Neuronal stem cell (in vitro differentiated cells): ENCODE measurements at regions not wholly inside any gene's neighbourhood (a gene's known extent, or its start where the extent isn't known, plus 50 kb on each side); places are given as distances from the start of the nearest gene placed in this dataset.

Source experiments
- DNase-seq: peaks from one replicate; pipeline ENCODE4 v3.0.0-alpha.2; 2013; ENCODE audit warnings: low spot score
- H2AFZ ChIP-seq: one replicate; pipeline ENCODE4 v1.6.1; 2013; ENCODE audit warnings: mild to moderate bottlenecking, low read length, inconsistent platforms
- H2AK5ac ChIP-seq: 2 replicates; pipeline ENCODE4 v1.6.1; 2013; ENCODE audit warnings: low read depth, mild to moderate bottlenecking, inconsistent platforms, low read length, moderate library complexity, mixed read lengths
- H2BK120ac ChIP-seq: 2 replicates; pipeline ENCODE4 v1.6.1; 2013; ENCODE audit warnings: low read depth, mild to moderate bottlenecking, inconsistent platforms, low read length, moderate library complexity, mixed read lengths
- H2BK12ac ChIP-seq: one replicate; pipeline ENCODE4 v1.6.1; 2013; ENCODE audit warnings: low read length, inconsistent platforms
- H2BK15ac ChIP-seq: 2 replicates; pipeline ENCODE4 v1.6.1; 2013; ENCODE audit warnings: mild to moderate bottlenecking, low read length, inconsistent platforms, mixed read lengths
- H2BK5ac ChIP-seq: one replicate; pipeline ENCODE4 v1.6.1; 2013; ENCODE audit warnings: inconsistent platforms, mild to moderate bottlenecking, low read length, moderate library complexity
- H3K14ac ChIP-seq: one replicate; pipeline ENCODE4 v1.6.1; 2013; ENCODE audit warnings: low read length, inconsistent platforms
- H3K18ac ChIP-seq: 2 replicates; pipeline ENCODE4 v1.6.1; 2013; ENCODE audit warnings: low read length, inconsistent platforms
- H3K23ac ChIP-seq: 2 replicates; pipeline ENCODE4 v1.6.1; 2013; ENCODE audit warnings: low read depth, mild to moderate bottlenecking, mixed read lengths, low read length, inconsistent platforms; ENCODE audit not compliant: poor library complexity
- H3K27ac ChIP-seq: replicated peaks from 3 replicates; pipeline ENCODE4 v1.5.1; 2013; ENCODE audit warnings: low read length, inconsistent platforms
- H3K27me3 ChIP-seq, 3 experiments: 2 replicates each; pipeline ENCODE4 v1.6.1; 2013; ENCODE audit warnings: low read length in 3 of 3, mild to moderate bottlenecking in 2 of 3, inconsistent platforms in 1 of 3, low read depth in 1 of 3, mixed read lengths in 1 of 3, moderate library complexity in 1 of 3; ENCODE audit not compliant: control insufficient read depth in 3 of 3, insufficient read depth in 3 of 3
- H3K36me3 ChIP-seq, 2 donors: replicated peaks in 1 of 2; 2 replicates each; pipeline ENCODE4 v1.6.1; 2013; ENCODE audit warnings: low read length in 2 of 2; ENCODE audit not compliant: control insufficient read depth in 2 of 2, insufficient read depth in 2 of 2
- H3K4ac ChIP-seq: 2 replicates; pipeline ENCODE4 v1.6.1; 2013; ENCODE audit warnings: inconsistent platforms, mild to moderate bottlenecking, low read length, moderate library complexity
- H3K4me1 ChIP-seq, 2 donors: 1 replicate in 1 of 2; 2 replicates in 1 of 2; pipeline ENCODE4 v1.6.1; 2013; ENCODE audit warnings: low read length in 2 of 2, low read depth in 1 of 2; ENCODE audit not compliant: control insufficient read depth in 2 of 2, insufficient read depth in 1 of 2
- H3K4me2 ChIP-seq: one replicate; pipeline ENCODE4 v1.6.1; 2013; ENCODE audit warnings: mild to moderate bottlenecking, low read length, inconsistent platforms; ENCODE audit not compliant: insufficient read depth, poor library complexity, severe bottlenecking
- H3K4me3 ChIP-seq, 2 donors: 2 replicates each; pipeline ENCODE4 v1.5.1; 2013; ENCODE audit warnings: low read length in 2 of 2, mild to moderate bottlenecking in 2 of 2, inconsistent platforms in 1 of 2, moderate library complexity in 1 of 2
- H3K79me1 ChIP-seq: one replicate; pipeline ENCODE4 v1.6.1; 2013; ENCODE audit warnings: low read depth, mild to moderate bottlenecking, inconsistent platforms, low read length, moderate library complexity
- H3K9ac ChIP-seq: one replicate; pipeline ENCODE4 v1.6.1; 2013; ENCODE audit warnings: mild to moderate bottlenecking, low read depth, low read length, inconsistent platforms; ENCODE audit not compliant: poor library complexity
- H3K9me3 ChIP-seq, 2 donors: replicated peaks in 1 of 2; 2 replicates each; pipeline versions ENCODE3 to v1.6.1; 2013; ENCODE audit warnings: low read length in 2 of 2, mild to moderate bottlenecking in 2 of 2, inconsistent platforms in 1 of 2, low read depth in 1 of 2, mixed read lengths in 1 of 2, moderate library complexity in 1 of 2; ENCODE audit not compliant: control insufficient read depth in 2 of 2, insufficient read depth in 1 of 2
- H4K8ac ChIP-seq: one replicate; pipeline ENCODE4 v1.6.1; 2013; ENCODE audit warnings: low read depth, mild to moderate bottlenecking, inconsistent platforms, low read length, moderate library complexity
- H4K91ac ChIP-seq: one replicate; pipeline ENCODE4 v1.6.1; 2013; ENCODE audit warnings: low read length, low read depth, mild to moderate bottlenecking, inconsistent platforms; ENCODE audit not compliant: poor library complexity
- WGBS, 2 donors: extraction: QIAGEN DNeasy Blood & Tissue Kit; methylation state at CpG; one replicate each; pipeline ENCODE4 v1.1.7; 2013; ENCODE audit warnings: missing lambda C conversion rate in 2 of 2, mixed read lengths in 1 of 2; ENCODE audit not compliant: insufficient read length in 2 of 2, insufficient replicate concordance in 1 of 2; ENCODE audit errors: extremely low coverage in 2 of 2; 5-methylcytosine and 5-hydroxymethylcytosine counted together

GRCh38 chr10:62866451-62866850, 50.3 kb upstream of the EGR2 start:
- no peak overlapping the region for H3K18ac ChIP-seq
- H3K14ac ChIP-seq, result no peak overlapping the region
- no peaks in the 10 kb centered on the region for H3K9me3 ChIP-seq
- no peak overlapping the region for H2BK15ac ChIP-seq
- no peak overlapping the region for H3K9ac ChIP-seq
- no peak for DNase-seq
- no peaks in the 10 kb centered on the region for H3K79me1 ChIP-seq
- H2BK12ac ChIP-seq, result no peak overlapping the region
- no CpG with 5 or more reads among the region's 2 CpGs for WGBS, 2 donors
- no peak overlapping the region for H3K4me2 ChIP-seq
- no peak overlapping the region for H3K23ac ChIP-seq
- no peak overlapping the region for H2AK5ac ChIP-seq
- H3K36me3 ChIP-seq, result no peaks in the 10 kb centered on the region
- H3K4me3 ChIP-seq, result no peak overlapping the region
- no peak overlapping the region for H2BK5ac ChIP-seq
- no peak overlapping the region for H3K27ac ChIP-seq
- no peak overlapping the region for H3K4ac ChIP-seq
- H2AFZ ChIP-seq, result no peak overlapping the region
- H4K8ac ChIP-seq, result no peak overlapping the region
- no peaks in the 10 kb centered on the region for H3K27me3 ChIP-seq
- H2BK120ac ChIP-seq, result no peak overlapping the region
- peaks cover 0 to 5% of the 10 kb centered on the region in 2 donors for H3K4me1 ChIP-seq
- no peak overlapping the region for H4K91ac ChIP-seq
